ENCODE measurements at regions not wholly inside any gene's neighbourhood (a gene's known extent, or its start where the extent isn't known, plus 50 kb on each side); places are given as distances from the start of the nearest gene placed in this dataset.

DNA sequence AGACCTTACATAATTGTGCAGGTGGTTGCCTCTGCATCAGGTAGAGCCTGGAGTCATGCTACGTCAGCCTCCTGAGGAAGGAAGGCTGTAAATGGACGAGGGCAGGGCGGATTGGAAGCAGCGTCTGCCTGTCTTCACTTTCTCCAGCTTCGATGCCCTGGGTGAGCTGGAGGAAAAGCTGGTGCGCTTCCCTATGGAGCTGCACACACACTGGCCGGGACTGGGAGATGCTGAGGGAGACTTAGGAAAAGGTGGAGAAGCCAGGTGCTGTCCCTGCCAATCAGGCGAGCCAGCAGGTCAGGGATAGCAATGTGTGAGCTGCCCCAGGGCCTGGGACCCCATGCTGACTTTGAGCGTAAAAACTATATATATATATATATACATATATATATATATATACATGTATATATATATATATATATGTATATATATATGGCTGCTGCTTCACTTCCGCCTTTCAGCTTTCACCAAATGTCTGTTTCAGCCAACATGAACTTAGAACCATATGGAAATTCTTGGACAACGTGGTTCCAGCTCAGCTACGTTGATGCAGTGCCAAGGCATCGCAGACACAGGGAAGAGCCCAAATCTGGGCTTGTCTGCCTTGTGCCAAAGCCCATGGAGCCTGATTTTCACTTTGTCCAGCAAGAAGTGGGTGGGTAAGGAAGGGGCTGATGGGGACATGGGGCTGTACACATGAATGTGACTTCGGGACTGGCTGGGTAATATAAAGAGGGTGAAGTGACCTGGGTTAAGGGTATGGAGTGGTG is 71.5 kb upstream of the NKD1 start:
- Mint-ChIP-seq H3K27ac (peak overlapping the region in 1 of 3 donors; percentile 57), H3K4me3 (no peak overlapping the region), H3K9me3 (no peaks in the 10 kb centered on the region)

DNA sequence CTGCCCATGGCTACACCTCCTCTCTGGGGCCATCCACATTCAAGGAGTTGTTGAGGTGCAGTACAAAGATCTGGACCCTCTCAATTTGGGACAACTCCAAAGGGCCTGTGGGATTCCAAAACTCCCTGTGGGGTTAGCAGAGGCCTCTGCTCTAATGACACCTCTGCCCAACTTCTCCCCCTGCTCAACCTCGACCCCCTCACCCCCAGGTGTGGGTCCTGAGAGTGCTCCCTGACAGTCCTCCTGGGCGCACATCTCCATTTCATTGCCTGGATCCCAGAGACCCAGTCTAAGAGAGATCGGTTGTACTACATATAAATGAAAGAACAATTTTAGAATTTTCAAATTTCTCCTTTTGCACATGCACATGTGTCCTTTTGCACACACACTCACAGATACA is 73.0 kb upstream of the NKD1 start:
- Mint-ChIP-seq H3K36me3 (no peaks in the 10 kb centered on the region), H3K27ac (no peak overlapping the region), H3K4me3 (no peak overlapping the region), H3K27me3 (peaks cover 15% of the 10 kb centered on the region), H3K9me3 (no peaks in the 10 kb centered on the region), H3K4me1 (peaks cover 0 to 2% (median 0%) of the 10 kb centered on the region in 3 donors)

More for the DNA sequence above, 71.5 kb upstream of the NKD1 start:
- Mint-ChIP-seq H3K27me3 (peaks cover 18% of the 10 kb centered on the region), H3K36me3 (no peaks in the 10 kb centered on the region), H3K4me1 (peaks cover 0 to 2% (median 0%) of the 10 kb centered on the region in 3 donors)

DNA sequence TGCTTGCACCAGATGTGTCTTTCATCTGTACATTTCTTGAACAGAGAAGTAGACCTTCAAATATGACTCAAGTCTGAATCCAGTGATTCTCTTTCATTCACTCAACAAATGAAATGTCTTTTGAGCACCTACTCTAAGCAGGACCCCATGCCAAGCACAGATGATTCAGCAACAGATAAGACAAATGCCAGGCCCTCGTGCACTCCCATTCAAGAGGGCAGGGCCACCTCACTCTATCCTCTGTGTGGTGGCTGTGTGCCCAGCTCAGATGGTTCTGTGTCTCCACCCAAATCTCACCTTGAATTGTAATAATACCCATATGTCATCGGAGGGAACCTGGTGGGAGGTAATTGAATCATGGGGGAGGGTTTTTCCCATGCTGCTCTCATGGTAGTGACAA is 74.1 kb upstream of the NKD1 start:
- Mint-ChIP-seq H3K9me3 (peaks cover 0 to 1% (median 0%) of the 10 kb centered on the region in 3 donors), H3K4me3 (no peak overlapping the region), H3K36me3 (no peaks in the 10 kb centered on the region), H3K27me3 (peaks cover 18% of the 10 kb centered on the region), H3K27ac (no peak overlapping the region), H3K4me1 (peaks cover 0 to 3% (median 0%) of the 10 kb centered on the region in 3 donors)

DNA sequence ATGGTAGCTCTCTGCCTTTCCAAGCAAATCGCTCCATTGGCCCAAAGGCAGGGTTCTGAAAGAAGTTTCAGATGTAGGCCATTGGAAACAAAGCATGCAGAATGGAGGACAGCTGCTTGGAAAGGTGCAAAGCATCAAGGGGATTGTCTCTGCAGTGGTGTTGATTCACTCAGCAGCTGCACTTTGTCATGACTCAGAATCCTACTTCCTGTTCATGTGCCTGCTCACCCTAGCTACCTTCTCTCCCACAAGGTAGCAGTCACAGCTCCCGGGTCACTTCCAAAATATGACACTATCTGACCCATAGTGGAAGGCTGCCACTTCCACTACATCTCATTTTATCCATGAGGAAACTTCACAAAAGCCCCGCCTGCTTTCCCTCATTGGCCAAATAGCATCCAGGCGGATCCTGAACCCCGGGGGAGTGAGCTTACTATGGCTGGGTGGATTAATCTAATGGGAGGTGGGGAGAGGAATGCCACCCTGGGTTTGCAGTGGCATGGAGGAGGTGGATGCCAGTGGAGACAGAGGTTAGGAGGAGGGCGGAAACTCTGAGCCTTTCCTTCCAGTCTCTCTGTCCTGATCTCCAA is 74.7 kb upstream of the NKD1 start:
- Mint-ChIP-seq H3K4me3 (no peak overlapping the region), H3K27me3 (peaks cover 23% of the 10 kb centered on the region), H3K9me3 (peaks cover 0 to 1% (median 0%) of the 10 kb centered on the region in 3 donors), H3K4me1 (peaks cover 0 to 3% (median 0%) of the 10 kb centered on the region in 3 donors), H3K36me3 (no peaks in the 10 kb centered on the region), H3K27ac (no peak overlapping the region)

DNA sequence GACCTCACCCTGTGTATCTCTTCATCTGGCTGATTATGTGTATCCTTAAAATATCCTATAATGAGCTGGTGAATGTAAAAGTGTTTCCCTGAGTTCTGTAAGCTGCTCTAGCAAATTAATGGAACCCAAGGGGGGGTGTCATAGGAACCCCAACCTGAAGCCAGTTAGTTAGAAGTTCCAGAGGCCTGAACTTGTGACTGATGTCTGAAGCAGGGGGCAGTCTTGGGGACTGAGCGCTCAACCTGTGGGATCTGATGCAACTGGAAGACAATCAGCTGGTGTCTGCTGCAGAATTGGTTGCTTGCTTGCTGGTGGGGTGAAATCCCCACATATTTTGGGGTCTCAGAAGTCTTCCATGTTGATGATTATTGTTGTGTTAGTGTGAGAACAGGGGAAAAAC is 75.7 kb upstream of the NKD1 start:
- H3K4me3 Mint-ChIP-seq, result no peak overlapping the region
- peaks cover 0 to 1% (median 0%) of the 10 kb centered on the region in 3 donors for H3K9me3 Mint-ChIP-seq
- peaks cover 27% of the 10 kb centered on the region for H3K27me3 Mint-ChIP-seq
- H3K36me3 Mint-ChIP-seq, result no peaks in the 10 kb centered on the region
- peaks cover 0 to 6% (median 2%) of the 10 kb centered on the region in 3 donors for H3K4me1 Mint-ChIP-seq
- H3K27ac Mint-ChIP-seq, result no peak overlapping the region

DNA sequence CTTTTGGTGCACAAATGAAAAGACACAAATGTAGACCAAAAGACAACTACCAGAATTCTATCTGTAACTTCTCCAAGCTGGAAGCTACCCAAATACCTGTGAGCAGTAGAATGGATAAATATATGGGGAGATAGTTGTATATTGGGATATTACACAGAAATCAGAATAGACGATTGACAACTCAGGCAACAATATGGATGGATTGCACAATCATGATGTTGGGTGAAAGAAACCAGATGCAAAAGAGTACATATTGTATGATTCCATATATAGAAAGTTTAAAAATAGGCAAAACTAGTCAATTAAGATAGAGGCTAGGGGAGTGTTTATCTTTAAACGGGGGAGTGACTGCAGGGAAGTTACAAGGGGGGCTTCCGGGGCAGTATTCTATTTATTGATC is 77.5 kb upstream of the NKD1 start:
- H3K36me3 Mint-ChIP-seq, result no peaks in the 10 kb centered on the region

DNA sequence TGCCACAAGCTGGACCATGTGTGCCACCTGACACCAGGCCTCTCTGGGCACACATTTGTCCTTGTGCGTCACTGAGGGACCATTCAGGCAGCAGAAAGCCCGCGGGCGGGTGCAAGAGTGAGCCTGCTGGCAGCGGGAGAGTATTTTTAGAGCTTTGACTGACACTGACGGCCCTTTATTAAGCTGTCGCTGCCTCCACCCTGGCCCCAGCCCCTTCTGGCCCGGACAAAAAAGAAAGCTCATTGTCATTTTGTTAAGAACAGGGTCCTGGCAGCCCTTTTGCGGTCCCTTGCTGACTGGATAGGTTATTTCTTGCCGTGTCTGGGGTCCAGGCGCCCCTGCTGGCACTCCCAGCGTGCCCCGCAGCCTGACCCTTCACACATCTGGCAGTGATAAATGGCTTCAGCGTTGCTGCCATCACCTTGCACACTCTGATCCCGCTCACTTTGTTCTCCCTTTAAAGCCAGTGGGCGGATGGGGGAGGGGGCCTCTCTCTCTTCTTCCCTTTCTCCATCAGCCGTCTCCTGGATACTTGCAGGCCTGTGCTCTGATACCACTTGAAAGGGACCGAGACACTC is 78.4 kb upstream of the NKD1 start:
- Mint-ChIP-seq H3K27me3 (peaks cover 37% of the 10 kb centered on the region), H3K9me3 (peaks cover 0 to 1% (median 0%) of the 10 kb centered on the region in 3 donors), H3K27ac (no peak overlapping the region), H3K4me3 (no peak overlapping the region), H3K4me1 (peaks cover 2 to 6% (median 3%) of the 10 kb centered on the region in 3 donors), H3K36me3 (no peaks in the 10 kb centered on the region)

More for the DNA sequence above, 77.5 kb upstream of the NKD1 start:
- peaks cover 2 to 6% (median 3%) of the 10 kb centered on the region in 3 donors for H3K4me1 Mint-ChIP-seq
- H3K9me3 Mint-ChIP-seq, result peaks cover 0 to 1% (median 0%) of the 10 kb centered on the region in 3 donors
- peaks cover 33% of the 10 kb centered on the region for H3K27me3 Mint-ChIP-seq
- no peak overlapping the region for H3K4me3 Mint-ChIP-seq
- no peak overlapping the region for H3K27ac Mint-ChIP-seq

DNA sequence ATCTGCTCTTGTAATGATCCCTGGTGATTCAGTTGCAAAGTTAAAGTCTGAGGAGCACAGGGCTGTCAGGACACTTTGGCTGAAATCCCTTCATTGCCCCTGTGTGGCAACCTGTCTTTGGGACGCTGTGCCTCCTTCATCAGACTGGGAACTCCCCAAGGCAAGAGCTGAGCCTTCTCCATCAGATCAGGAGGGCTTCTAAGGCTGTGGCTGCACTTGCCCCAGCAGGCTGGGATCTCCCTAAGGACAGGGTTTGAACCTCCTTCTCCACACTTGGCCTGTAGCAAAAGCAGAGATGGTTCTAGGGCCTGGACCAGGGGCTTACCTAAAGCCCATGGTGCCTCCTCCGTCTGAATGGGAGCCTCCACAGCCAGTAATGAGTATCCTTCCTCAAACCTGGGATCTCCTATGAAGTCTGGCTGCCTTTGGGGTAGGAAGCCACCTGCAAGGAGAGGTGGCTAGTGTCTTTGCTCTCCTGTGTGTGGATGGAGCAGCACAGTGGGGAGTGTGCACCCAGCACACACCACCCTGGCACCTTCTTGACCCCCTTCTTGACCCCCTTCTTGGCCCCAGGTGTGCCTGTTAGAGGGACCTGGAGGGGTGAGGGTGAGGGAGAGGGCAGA is 79.0 kb upstream of the NKD1 start:
- Mint-ChIP-seq H3K36me3 (no peaks in the 10 kb centered on the region), H3K27me3 (peaks cover 37% of the 10 kb centered on the region), H3K4me3 (peak overlapping the region in 1 of 4 donors; percentile 41), H3K4me1 (peaks cover 2 to 6% (median 3%) of the 10 kb centered on the region in 3 donors), H3K27ac (peak overlapping the region in 1 of 3 donors; percentile 47), H3K9me3 (peaks cover 0 to 1% (median 0%) of the 10 kb centered on the region in 3 donors)

DNA sequence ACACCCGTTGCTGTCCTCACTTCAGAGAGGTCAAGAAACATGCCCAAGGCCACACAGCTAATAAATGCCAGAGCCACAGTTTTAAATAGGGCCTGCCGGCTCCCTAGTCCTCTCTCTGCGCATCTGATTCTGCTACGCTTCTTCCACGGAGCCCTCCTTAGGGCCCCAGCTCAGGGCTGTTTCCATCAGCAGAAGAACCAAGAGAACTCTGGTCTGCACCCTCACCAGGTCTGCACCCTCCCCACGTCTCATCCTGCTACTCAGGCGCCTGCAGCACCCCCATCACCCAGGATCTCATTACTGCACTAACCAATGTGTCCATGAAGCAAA is 79.5 kb upstream of the NKD1 start:
- Mint-ChIP-seq H3K9me3 (peaks cover 0 to 1% (median 0%) of the 10 kb centered on the region in 3 donors), H3K27ac (peak overlapping the region in 1 of 3 donors; percentile 47), H3K4me1 (peaks cover 2 to 6% (median 3%) of the 10 kb centered on the region in 3 donors), H3K4me3 (peak overlapping the region in 1 of 4 donors; percentile 41), H3K36me3 (no peaks in the 10 kb centered on the region), H3K27me3 (peaks cover 42% of the 10 kb centered on the region)

DNA sequence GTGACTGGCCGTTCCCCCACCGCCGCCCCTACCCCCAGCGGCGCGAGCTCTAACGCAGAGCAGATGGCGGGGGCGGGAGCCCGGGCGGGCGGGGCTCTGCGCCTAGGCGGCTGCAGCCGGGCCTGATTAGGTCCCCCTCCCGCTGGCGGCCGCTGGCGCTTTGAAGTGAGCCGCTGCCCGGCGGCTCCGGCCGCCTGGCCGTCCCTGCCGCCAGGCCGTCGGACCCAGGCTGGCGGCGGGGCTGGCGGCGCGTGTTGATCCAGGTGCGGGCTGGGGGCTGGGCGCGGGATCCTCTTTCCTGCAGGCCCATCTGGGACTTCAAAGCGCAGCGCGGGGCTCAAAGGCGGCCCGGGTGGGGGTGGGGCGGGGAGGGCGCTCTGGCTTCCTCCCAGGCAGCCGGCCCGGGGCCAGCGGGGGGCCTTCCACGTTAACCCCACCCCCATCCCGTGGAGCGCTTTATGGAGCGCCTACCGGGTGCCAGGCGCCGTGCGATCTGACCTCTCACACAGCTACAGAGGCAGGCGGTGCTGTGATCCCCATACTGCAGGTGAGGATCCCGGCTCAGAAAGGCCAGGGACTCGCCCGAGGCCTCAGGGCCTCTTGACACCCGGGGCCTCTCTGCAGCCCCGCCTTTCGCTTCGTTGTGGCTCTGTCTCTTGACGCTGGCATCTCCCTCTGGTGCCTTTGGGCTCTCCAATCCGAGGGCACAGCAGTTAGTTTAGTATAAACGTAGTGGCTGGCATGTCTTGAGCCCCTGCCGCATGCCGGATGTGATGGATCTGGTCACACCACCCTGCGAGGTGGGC is 80.0 kb upstream of the NKD1 start:
- peaks cover 0 to 1% (median 0%) of the 10 kb centered on the region in 3 donors for H3K9me3 Mint-ChIP-seq
- H3K27me3 Mint-ChIP-seq, result peaks cover 46% of the 10 kb centered on the region
- H3K27ac Mint-ChIP-seq, result no peak overlapping the region
- H3K4me1 Mint-ChIP-seq, result peaks cover 2 to 6% (median 3%) of the 10 kb centered on the region in 3 donors
- no peaks in the 10 kb centered on the region for H3K36me3 Mint-ChIP-seq
- H3K4me3 Mint-ChIP-seq, result peak overlapping the region in 3 of 4 donors; percentile 38 to 69 (median 66)

DNA sequence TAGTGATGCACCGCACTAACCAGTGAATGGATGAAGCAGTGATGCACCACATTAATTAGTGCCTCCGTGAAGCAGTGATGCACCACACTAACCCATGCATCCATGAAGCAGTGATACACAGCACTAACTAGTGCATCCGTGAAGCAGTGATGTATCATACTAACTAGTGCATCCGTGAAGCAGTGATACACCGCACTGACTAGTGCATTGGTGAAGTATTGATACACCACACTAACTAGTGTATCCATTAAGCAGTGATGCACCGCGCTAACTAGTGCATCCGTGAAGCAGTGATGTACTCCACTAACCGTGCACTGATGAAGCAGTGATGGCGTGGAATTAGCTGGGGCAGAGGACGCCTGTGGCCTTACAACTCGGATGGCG is 80.6 kb upstream of the NKD1 start:
- Mint-ChIP-seq H3K4me3 (peak overlapping the region in 3 of 4 donors; percentile 38 to 69 (median 66)), H3K9me3 (peaks cover 0 to 1% (median 0%) of the 10 kb centered on the region in 3 donors), H3K4me1 (peaks cover 2 to 6% (median 3%) of the 10 kb centered on the region in 3 donors), H3K27ac (no peak overlapping the region), H3K27me3 (peaks cover 44% of the 10 kb centered on the region), H3K36me3 (no peaks in the 10 kb centered on the region)

DNA sequence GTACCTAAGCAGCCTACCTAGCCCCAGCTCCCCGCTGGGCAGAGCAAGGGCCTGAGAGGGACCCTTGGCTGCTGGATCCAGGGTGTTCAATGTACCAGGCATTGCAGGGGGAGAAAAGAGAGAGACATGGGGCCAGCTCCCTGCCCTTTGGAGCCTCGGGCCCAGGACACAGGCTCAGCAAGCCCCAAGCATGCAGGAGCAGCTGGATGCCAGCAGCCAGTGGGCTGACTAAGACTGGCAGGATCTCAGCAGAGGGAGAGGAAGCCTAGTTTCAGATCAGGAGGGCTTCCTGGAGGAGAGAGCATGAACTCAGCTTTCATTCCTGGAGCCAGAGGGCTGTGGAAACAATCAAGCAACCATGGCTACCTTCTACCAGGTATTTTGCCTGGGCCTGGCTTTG is 82.0 kb upstream of the NKD1 start:
- Mint-ChIP-seq H3K9me3 (peaks cover 0 to 1% (median 0%) of the 10 kb centered on the region in 3 donors), H3K4me3 (no peak overlapping the region), H3K36me3 (no peaks in the 10 kb centered on the region), H3K27me3 (peaks cover 45% of the 10 kb centered on the region), H3K27ac (no peak overlapping the region), H3K4me1 (peaks cover 2 to 6% (median 3%) of the 10 kb centered on the region in 3 donors)

DNA sequence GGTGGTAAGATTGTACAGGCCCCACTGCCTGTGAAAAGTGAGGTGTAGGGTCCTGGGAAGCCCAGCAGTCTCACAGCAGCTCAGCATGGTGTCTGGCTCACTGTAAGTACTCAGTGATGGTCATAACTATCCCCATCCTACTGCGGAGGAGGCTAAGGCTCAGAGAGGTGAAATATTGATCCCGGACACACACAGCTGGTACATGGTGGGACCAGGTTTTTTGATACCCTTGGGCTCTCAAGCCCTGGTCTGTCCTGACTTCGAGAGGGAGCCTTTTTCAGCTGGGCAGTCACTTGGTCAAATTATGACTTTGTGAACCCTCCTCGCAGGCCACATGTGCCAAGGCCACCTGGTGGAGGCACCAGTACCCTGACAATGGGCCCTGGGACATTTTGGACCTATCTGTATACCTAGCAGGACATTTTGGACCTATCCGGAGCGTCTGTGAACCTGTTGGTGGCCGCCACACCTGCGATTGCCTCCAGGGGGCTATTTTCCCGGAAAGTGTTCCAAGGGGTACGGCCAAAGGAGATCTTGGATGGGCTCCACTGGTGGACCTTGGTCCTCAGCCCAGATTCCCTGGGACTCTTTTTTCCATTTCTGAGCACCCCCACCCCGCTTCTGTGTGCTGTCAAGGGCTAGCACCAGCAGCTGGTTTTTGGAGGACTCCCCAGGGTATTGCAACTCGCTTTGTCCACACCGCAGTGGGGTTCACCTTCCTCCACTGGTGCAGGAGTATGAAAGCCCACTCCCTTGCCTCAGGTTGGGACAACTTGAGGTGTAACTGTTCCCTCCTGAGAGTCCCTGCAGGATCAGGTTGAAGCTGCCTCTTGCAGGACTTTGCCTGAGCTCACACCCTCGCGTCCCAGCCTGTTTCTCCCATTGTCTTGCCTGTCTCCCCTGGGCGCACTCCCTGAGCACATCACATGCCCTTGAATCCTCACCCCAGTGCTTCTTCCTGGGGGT is 83.6 kb upstream of the NKD1 start:
- Mint-ChIP-seq H3K36me3 (peaks cover 2% of the 10 kb centered on the region), H3K9me3 (peaks cover 0 to 3% (median 0%) of the 10 kb centered on the region in 3 donors), H3K27me3 (peaks cover 47% of the 10 kb centered on the region), H3K27ac (no peak overlapping the region), H3K4me1 (peaks cover 2 to 9% (median 3%) of the 10 kb centered on the region in 3 donors), H3K4me3 (no peak overlapping the region)
